ENCODE measurements at regions not wholly inside any gene's neighbourhood (a gene's known extent, or its start where the extent isn't known, plus 50 kb on each side); places are given as distances from the start of the nearest gene placed in this dataset.

DNA sequence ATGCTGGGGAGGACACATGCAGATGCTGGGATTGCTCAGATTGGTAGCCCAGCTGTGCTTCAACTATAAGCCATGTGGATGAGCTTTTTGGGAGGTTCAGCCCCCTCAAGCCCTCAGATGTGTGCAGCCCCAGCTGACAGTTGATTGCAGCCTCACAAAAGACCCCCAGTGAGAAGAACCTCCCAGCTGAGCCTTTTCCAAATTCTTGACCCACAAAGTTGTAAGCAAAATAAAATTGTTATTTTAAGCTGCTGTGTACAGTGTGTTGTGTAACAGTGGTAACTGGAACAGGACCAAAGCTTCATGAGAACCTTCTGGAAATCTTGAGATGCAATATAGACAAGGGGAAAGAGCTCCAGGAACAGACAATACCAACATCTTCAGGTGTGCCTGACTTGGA lies 156.8 kb upstream of the IRX3 start:
- DNase-seq (ENCODE audit: low read depth in 2 of 2) = no peak

DNA sequence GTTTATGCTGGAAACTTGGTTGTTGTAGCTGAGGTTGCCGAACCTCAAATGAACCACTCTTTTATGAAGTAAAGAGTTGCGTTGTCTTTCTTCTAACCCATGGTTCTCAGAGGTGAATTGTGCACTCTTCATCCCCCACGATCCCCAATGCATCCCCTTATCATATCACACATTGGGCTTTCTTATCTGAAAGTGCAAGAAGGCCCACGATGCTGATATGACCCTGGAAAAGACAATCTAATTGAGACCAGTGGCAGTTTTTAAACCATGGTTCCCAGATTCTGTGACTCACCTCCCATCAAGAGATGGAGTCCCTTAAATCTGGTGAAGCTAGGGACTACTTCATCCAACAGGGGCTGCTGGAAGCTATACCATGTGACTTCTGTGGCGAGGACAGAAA lies 156.3 kb upstream of the IRX3 start:
- no peak for DNase-seq (ENCODE audit: low read depth in 2 of 2)

DNA sequence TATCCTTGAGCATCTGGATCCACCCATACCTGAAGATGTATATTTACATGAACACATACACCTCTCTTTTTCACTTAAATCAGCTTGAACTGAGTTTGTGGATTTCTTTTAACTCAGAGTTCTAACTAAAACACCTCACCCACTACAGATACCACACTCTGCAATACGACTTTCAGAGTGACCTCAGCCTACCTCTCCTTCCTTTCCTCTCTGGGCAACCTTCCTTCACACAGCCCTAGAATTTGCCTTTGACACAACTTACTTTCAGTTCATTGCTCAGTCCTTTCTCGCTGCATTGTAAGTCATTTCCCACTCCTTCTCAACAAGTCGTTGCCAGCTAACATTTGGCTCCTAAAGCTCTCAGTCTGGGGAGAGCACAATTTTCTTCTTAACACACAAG lies 151.9 kb upstream of the IRX3 start:
- DNase-seq (ENCODE audit: low read depth in 2 of 2) = no peak

DNA sequence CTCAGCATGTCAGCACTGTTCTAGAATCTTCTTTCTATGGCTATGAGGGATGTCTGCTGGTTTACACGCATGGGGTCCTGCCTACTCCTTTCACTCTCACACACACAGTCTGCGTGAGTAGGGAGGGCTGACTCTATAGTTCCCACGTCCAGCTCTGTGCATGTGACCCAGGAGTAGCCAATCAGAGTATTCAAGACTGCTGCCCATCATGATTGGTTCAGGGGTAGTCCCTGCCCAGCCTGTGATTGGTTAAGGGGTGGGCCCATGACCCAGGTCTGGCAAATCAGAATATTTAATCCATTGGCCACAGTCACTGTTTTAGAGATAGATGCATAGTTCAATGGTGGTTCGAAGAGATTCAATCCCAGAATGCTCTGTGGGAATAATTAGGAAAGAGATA lies 151.3 kb upstream of the IRX3 start:
- no peak for DNase-seq (ENCODE audit: low read depth in 2 of 2)

DNA sequence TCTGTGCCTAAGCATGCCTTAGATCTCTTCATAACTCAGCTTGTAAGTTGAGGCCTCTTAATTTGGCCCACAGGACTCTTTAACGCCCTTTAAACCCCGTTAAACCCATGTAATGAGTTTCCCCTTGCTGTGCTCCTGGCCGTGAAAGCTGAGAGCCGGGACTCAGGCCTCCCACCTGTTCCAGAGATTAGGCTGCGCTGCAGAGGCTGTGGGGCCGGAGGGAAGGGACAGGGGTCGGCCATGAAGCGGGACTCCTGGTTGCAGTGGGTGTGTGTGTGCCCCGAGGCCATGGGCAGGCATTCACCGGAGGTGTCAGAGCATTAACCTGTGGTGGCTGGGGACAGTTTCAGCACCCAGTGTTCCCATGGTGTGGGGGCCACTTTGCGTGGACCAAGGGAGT lies 150.8 kb upstream of the IRX3 start:
- DNase-seq (ENCODE audit: low read depth in 2 of 2) = no peak

DNA sequence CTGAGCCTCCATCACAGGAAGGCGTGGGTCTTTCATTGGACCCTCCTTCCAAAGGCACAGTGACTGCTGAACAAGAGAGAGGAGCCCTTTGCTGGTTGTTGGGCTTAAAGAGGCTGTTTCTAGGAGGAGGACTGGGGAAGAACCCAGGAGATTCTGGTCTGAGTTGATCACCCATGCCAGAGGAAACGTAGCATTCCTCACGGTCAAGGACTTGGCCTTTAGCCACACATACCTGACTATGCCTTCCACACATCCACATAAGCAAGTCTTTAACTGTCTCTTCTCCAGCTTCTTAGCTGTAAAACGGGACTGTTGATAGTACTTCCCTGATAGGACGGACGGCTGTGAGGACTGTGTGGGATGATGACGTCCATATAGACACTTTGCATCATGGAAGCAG lies 149.8 kb upstream of the IRX3 start:
- no peak for DNase-seq (ENCODE audit: low read depth in 2 of 2)

DNA sequence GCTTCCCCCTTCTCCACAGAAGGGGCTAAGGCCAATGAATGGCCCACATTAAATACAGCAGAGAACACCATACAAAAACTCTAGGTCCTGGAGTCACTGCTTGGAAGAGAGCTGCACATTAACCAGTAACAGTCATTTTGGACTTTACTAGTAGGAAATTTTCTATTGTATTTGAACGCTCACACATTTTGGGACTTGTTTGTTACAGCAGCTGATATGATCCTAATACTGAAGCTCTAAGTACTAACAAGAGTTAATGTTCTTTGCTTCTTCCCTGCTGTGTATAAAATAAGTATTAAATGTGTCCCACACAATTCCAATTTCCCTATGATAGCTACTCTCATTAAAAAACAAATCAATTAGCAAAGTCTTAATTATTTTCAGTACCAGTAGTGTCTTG lies 148.3 kb upstream of the IRX3 start:
- DNase-seq (ENCODE audit: low read depth in 2 of 2) = no peak

DNA sequence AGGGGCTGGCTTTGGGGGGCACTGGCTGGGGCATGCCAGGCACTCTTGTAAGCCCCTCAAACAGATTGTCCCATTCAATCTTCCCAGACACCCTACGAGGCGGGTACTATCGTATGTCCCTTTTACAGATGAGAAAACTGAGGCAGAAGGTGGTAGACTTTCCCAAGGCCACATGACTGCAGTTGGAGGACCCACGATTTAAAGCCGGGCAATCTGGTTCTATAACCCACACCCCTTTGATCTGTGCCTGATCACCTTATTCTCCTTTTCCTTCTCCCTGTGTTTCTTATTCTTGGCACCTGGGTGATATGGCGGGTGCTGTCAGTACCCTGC lies 146.3 kb upstream of the IRX3 start:
- no peak for DNase-seq (ENCODE audit: low read depth in 2 of 2)

DNA sequence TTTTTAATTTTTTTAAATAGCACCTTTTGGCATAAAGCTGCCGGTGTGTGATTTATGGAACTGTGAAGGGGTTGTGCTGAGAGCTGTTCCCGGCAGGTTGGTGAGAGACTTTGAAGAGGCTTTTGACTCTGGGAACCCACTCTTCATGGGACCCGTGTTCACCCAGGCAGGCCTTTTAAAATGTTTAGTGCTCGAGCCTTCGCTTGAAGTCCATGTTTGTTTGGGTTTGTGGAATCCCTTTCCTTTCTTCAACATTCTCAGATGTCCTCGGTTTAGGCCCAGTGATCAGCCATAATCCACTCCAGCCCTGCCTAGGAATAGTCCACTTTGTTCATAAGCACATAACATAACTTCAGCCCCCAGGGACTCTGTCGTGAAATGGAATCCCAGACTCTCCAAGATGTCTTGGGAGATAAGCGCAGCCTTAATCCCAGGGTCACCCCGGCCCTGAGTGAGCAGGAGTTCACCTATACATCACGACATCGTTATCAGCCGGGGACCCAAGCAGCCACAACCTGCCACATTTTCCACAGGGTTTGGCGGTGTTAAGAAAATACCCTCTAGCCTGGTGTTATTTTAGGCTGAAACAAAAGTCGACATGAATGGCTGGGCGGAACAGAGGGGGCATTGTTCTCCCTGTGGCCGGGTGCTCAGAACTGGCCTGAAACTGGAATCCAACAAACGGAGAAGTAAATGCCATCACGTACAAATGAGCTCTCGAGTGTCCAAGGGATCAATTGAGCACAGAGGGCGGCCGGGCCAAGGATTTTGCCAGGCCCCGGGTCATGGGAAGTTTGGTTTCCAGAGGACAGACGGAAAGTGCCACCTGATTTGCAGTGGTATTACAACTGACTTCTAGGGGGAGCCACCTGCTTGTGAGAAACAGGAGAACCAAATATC lies 145.7 kb upstream of the IRX3 start:
- DNase-seq (ENCODE audit: low read depth in 2 of 2) = no peak

DNA sequence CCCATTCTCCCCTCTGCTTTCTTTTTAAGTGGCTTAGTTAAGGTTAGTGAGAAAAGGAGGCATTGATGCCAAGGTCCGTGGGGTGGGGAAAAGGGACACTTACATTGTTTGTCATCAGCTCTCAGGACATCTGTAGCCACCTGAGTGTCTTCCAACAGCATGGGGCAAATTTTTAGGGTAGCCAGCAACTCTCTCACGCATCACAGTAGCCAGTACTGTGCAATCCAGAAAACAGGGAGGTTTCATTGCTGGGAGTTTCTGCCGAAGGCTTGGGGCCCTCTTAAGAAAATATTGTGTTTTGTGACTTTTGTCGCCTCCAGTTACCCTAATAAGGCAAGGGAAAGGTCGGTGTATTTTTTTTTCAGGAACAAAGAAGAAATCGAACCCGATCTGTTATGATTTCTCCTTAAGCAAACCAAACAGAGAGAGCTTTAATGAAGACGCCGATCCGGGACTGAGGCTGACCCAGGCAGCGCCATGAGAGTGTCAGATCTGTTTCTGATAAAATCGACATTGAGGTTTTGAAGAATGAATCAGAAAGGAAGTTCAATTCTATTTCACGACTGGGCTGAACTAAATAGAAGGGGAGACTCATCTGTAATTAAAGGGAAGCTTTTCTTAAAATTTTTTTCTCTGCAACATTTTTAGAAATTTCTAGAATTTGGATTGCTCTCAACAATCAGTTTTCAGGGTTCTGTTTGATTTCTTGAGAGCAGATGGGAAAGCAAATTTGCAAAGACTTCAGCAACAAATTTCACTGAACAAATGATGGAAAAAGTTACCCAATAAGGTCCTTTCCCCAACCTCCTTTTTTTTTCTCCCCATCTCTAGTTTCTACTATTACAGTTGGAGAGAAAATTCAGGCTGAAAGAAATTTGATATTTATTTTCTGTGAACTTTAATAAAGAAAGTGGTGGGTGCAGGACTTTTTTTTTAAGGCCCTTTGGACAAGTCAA lies 144.7 kb upstream of the IRX3 start:
- no peak for DNase-seq (ENCODE audit: low read depth in 2 of 2)

DNA sequence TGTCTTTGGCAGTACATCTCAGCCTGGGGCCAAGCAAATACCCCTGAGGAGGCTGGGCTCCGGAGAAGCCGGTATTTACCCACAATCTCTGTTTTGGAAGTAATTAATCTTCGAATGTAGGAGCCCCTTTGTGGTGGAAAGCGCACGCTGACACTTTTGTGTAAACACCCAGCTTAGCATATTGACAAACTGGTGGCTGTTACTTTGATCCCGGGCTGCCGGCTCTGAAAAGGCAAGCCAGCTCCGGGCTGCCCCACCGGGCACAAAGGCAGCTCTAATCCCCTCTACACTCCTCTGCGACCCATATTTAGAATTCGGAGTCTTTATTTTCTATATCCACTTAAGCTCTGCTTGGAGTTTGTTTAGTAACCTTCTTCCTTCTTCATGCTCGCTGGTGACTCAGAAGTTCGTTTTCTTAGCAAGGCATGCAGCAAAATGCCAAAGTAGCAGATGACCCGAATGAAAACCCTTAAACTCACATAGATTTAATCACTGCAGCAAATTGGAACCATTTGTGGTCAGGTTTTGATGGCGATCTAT lies 144.0 kb upstream of the IRX3 start:
- no peak for DNase-seq (ENCODE audit: low read depth in 2 of 2)

DNA sequence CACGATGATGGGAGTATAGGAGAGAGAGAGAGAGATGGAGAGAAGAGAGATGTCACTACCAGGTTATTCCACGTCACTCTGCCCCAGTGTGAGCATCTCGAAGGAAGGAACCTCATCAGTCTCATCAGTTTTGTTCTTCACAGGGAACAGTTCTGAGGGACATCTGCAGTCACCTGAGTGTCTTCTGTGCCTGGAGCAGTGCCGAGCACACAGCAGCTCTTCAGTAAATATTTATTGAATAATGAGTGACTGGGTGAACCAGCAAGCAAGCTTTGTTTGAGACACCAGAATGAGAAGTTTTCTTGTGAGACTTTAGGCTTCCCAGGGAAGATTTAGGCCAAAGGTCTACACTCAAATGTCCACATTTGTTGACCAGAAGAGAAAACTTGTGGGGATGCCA lies 142.4 kb upstream of the IRX3 start:
- DNase-seq (ENCODE audit: low read depth in 2 of 2) = no peak

DNA sequence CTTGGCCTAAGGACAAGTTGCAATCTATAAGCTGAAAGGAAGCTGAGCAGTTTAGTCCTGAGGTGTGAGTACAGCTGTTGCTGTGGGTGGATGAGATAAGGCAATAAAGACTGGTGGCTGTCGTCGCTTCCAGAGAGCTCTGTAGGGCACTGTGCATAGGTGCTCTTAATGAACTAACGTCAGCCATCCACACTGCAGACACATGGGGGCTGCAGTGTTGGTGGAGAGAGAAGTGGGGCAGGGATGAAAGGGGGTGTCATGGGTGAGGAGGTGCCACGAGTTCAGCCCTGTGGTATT lies 139.9 kb upstream of the IRX3 start:
- no peak for DNase-seq (ENCODE audit: low read depth in 2 of 2)

DNA sequence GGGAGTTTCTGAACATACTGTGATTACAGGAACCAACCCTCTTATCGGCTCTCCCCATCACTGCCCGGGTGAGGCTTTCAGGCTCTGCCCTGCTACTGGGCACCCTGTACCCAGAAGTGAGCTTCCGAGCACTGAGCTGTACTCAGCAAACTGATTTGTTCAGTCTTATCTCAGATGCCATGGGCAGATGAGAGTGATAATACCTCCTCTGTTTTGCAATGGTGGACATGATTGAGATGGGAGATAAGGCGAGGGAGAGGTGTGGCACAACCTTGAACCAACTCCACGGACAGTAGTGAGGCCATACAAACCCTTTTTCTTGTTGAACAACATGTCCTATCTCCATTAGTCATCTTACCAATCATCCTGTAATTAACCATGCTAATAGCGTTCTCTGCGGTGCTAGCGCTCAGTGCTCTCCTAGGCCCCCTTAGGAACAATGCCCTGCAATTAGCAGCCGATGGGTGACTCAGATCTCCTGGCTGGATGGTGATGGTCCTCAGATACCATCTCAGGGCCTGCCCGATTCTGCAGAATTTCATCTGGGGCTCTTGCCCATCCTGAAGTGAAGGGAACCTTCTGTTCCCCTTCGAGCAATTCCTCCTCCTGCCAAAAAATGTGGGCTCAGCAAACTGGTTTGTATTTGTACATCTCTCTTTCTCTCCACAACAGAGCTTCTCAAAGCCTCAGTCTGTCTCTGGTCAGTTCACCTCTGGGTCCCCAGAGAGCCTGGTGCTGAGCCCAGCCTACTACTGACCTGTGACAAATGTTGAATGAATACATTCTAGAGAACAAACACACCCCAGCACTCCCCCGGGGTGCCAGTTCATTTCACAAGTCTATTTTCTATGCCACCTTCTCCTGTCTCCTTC lies 139.3 kb upstream of the IRX3 start:
- DNase-seq (ENCODE audit: low read depth in 2 of 2) = no peak

DNA sequence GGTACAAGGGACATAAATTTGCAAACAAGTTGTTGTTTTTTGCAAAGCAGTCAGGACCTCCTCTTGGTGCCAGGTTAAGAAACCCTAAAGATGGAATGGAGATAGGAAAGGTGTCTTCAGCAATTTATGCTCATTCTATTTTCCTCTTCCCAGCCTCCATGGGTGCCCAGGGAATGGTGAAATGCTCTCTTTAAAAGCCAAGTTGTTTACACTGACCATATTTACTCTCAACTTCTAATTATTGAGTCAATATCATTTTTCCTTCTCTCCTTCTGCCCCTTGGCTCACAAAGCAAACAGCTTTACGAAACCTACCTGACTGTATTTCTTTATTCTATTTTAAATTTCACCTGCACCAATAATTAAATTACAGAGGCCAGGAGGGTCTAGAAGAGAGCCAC lies 138.5 kb upstream of the IRX3 start:
- DNase-seq (ENCODE audit: low read depth in 2 of 2) = no peak

DNA sequence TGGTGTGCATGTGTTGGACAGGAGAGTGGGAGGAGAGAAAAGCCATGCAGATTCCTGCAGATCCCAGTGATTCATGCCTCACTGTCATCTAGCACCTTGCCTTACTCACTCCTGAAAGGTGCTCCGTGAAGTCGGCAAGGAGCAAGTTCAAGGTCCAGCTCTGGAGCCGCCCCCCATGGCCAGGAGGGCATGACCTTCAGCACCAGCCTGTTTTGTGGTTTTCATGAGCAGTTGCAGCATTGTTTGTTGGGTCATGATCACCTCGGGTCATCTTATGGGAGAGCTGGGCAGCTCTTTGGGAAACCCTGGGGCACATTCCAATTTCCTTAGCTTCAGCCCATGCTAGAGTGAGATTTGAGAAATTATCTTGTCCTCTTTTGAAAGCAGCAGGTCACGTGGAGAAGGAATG lies 137.5 kb upstream of the IRX3 start:
- no peak for DNase-seq (ENCODE audit: low read depth in 2 of 2)

DNA sequence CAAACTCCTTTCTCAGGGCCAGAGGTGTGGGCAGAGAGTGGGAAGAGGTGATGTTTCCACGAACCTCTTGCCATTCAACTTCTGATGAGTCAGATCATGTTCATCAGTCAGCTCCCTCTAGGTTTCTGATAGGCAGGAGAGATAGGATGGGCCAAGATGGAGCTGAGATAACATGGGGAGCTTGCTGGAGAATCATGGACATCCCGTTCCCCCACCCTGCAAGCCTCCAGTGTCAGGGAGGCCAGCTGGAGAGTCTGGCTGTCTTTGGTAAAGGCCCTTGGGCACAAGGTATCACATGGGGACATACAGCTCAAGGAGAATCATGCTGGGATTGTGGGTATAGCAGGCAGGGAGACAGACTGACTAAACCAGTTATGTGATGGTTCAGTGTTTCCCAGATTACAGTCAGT lies 136.0 kb upstream of the IRX3 start:
- DNase-seq (ENCODE audit: low read depth in 2 of 2) = no peak

DNA sequence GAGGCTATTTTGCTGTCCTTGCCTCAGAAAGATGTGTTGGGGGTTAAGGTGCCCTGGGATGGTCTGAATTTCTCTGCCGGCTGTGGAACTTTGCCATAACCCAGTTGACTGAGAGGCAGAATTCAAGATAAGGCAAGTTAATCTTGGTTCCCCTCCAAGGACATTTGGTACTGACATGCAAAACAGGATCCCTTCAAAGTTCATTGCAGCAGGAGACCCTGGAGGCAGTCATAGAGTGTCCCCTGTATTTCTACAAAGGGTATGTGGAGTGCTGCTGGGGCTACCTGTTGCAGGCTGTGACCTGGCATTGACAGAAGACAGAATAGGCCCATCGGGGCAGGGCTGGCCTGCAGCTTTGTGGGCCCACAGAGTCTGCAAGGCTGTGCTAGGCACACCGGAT lies 135.6 kb upstream of the IRX3 start:
- DNase-seq (ENCODE audit: low read depth in 2 of 2) = no peak

DNA sequence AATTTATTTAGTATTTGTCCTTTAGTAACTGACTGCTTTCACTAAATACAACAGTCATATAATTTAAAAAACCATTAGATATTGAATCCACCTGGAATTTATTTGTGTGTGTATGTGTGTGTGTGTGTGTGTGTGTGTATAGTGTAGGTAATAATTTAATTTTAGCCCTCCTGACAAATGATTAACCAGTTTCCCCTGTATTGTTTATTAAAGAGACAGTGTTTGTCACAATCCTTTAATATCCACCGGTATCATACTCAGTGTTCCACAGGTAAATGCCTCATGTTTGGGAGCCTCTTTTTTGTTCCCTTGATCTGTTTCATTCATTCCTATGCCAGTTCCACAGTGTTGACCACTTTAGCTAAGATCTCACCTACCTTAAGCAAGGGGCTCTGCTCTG lies 134.6 kb upstream of the IRX3 start:
- DNase-seq (ENCODE audit: low read depth in 2 of 2) = no peak

DNA sequence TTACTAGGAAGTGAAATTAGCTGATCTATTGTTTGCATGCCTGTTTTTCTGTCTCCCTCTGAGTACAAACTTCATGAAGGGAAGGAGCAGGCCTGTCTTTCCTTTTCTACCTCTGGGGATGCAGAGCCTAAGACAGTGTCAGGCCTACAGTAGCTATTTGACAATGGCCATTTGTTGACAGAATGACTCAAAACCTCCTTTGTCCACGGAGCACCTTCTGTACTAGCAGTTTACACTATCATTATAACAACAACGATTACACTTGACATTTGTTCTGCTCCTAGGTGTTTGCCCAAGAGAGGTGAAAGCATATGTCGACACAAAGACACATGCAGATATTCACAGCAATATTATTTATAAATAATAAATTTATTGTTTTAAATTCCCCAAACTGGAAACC lies 132.3 kb upstream of the IRX3 start:
- no peak for DNase-seq (ENCODE audit: low read depth in 2 of 2)

DNA sequence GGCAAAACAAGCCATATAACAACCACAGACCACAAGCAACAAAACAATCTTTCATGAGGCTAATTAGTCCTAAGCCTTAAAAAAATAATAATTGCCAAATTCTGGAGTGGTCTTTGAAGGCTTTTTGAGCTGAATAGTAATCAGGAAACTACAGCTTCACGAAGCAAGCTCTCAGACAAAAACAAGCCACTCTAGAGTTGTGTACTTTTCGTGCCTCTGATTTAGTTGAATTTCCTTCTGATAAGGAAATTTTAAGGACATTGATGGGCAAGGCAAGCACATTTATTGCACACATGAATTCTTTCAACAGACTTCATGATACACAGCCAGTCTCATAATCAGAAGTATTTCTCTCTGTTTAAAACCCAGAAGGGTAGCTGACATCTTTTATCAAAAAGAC lies 130.8 kb upstream of the IRX3 start:
- no peak for DNase-seq (ENCODE audit: low read depth in 2 of 2)

DNA sequence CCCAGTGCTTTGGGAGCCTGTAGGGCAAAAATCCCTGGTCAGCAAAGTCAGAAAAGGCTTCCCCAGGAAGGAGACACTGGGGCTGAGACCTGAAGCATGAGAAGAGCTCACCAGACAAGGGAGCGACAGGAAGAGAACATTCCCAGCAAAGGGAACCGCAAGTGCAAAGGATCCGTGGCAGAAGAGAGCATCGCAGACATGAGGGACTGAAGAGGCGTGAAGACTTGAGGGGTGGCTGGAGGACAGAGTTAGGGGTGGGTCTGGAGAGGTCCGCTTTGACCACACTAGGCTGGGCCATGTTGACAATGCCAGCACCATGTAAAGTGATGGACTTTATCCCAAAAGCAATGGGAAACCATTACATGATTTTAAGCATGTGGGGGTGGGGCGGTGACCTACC lies 128.1 kb upstream of the IRX3 start:
- DNase-seq (ENCODE audit: low read depth in 2 of 2) = no peak
